ENCODE measurements at regions not wholly inside any gene's neighbourhood (a gene's known extent, or its start where the extent isn't known, plus 50 kb on each side); places are given as distances from the start of the nearest gene placed in this dataset.

GRCh38 chr6:153941768-153942167 is 97.3 kb upstream of the OPRM1 start:
- no peak for DNase-seq (ENCODE audit: low read depth in 1 of 2, low spot score in 1 of 2)
- no peaks in the 10 kb centered on the region for H3K4me1 ChIP-seq (ENCODE audit: low read depth)
- no peak overlapping the region for H3K4me3 ChIP-seq
- no peak overlapping the region for H3K27ac ChIP-seq
- TF ChIP-seq CTCF (IDR thresholded peaks at IDR 0.05; ENCODE audit: low read depth, low read length), result no peak
- H3K27me3 ChIP-seq, result no peaks in the 10 kb centered on the region
- no peaks in the 10 kb centered on the region for H3K36me3 ChIP-seq
- H3K9me3 ChIP-seq (ENCODE audit: low read depth), result no peaks in the 10 kb centered on the region

GRCh38 chr6:153938876-153939275 is 100.2 kb upstream of the OPRM1 start:
- Histone ChIP-seq H3K36me3 (no peaks in the 10 kb centered on the region), H3K4me3 (no peak overlapping the region), H3K9me3 (ENCODE audit: low read depth) (no peaks in the 10 kb centered on the region), H3K4me1 (ENCODE audit: low read depth) (no peaks in the 10 kb centered on the region), H3K27ac (no peak overlapping the region), H3K27me3 (no peaks in the 10 kb centered on the region)
- TF ChIP-seq CTCF (IDR thresholded peaks at IDR 0.05; ENCODE audit: low read depth, low read length), result no peak
- no peak for DNase-seq (ENCODE audit: low read depth in 1 of 2, low spot score in 1 of 2)

- Histone ChIP-seq H3K4me1 (ENCODE audit: low read depth) (no peaks in the 10 kb centered on the region), H3K9me3 (ENCODE audit: low read depth) (no peaks in the 10 kb centered on the region), H3K4me3 (no peak overlapping the region), H3K27ac (no peak overlapping the region), H3K36me3 (no peaks in the 10 kb centered on the region), H3K27me3 (no peaks in the 10 kb centered on the region)
- no peak for TF ChIP-seq CTCF (IDR thresholded peaks at IDR 0.05; ENCODE audit: low read depth, low read length)
- no peak for DNase-seq (ENCODE audit: low read depth in 1 of 2, low spot score in 1 of 2)
Observed at GRCh38 chr6:153931431-153931830, 107.6 kb upstream of the OPRM1 start.

GRCh38 chr6:153927867-153928266 is 111.2 kb upstream of the OPRM1 start:
- no peaks in the 10 kb centered on the region for H3K27me3 ChIP-seq

GRCh38 chr6:153898360-153899059 is 140.5 kb upstream of the OPRM1 start:
- H3K27me3 ChIP-seq, result no peaks in the 10 kb centered on the region
- H3K4me1 ChIP-seq (ENCODE audit: low read depth), result no peaks in the 10 kb centered on the region
- DNase-seq (ENCODE audit: low read depth in 1 of 2, low spot score in 1 of 2), result no peak
- no peaks in the 10 kb centered on the region for H3K9me3 ChIP-seq (ENCODE audit: low read depth)
- TF ChIP-seq CTCF (IDR thresholded peaks at IDR 0.05; ENCODE audit: low read depth, low read length), result no peak
- H3K36me3 ChIP-seq, result no peaks in the 10 kb centered on the region
- no peak overlapping the region for H3K27ac ChIP-seq
- H3K4me3 ChIP-seq, result no peak overlapping the region

More at GRCh38 chr6:153927867-153928266, 111.2 kb upstream of the OPRM1 start:
- H3K4me3 ChIP-seq, result no peak overlapping the region
- peak in 1 of 2 donors; percentile 1 for DNase-seq (ENCODE audit: low read depth in 1 of 2, low spot score in 1 of 2)
- H3K4me1 ChIP-seq (ENCODE audit: low read depth), result no peaks in the 10 kb centered on the region
- no peak for TF ChIP-seq CTCF (IDR thresholded peaks at IDR 0.05; ENCODE audit: low read depth, low read length)
- H3K36me3 ChIP-seq, result no peaks in the 10 kb centered on the region
- no peaks in the 10 kb centered on the region for H3K9me3 ChIP-seq (ENCODE audit: low read depth)
- no peak overlapping the region for H3K27ac ChIP-seq
